Coronary artery (tissue), 2 donors: ENCODE measurements at regions not wholly inside any gene's neighbourhood (a gene's known extent, or its start where the extent isn't known, plus 50 kb on each side); places are given as distances from the start of the nearest gene placed in this dataset.
"Not testable (repeated sequence)": the region's sequence is repeated elsewhere in the genome, so short reads cannot be mapped to it uniquely, and the experiment has no call there.

ENCODE experiments used
- DNase-seq: peaks from one replicate; pipeline ENCODE4 v3.0.0-alpha.2; 2017; ENCODE audit warnings: low spot score
- H3K27ac ChIP-seq, 2 donors: fragments of 200-600 bp; sonication (generic); one replicate each; pipeline ENCODE4 v1.5.1; 2016 to 2019
- H3K4me3 ChIP-seq: fragments of 200-600 bp; sonication (generic); 2 replicates; pipeline ENCODE4 v1.5.1; 2016; ENCODE audit warnings: mild to moderate bottlenecking, moderate library complexity
- TF ChIP-seq, protein P1 (sequence below): fragments of 200-600 bp; sonication (generic); IDR thresholded peaks from one replicate; pipeline ENCODE4 v1.5.1; 2019; ENCODE audit warnings: antibody characterized with exemption

GRCh38 chr9:86624630-86625029, 270.4 kb upstream of the TUT7 start:
- no peak for DNase-seq
- Histone ChIP-seq H3K4me3 (no peak overlapping the region), H3K27ac (no peak overlapping the region)
- TF ChIP-seq, protein P1, sequence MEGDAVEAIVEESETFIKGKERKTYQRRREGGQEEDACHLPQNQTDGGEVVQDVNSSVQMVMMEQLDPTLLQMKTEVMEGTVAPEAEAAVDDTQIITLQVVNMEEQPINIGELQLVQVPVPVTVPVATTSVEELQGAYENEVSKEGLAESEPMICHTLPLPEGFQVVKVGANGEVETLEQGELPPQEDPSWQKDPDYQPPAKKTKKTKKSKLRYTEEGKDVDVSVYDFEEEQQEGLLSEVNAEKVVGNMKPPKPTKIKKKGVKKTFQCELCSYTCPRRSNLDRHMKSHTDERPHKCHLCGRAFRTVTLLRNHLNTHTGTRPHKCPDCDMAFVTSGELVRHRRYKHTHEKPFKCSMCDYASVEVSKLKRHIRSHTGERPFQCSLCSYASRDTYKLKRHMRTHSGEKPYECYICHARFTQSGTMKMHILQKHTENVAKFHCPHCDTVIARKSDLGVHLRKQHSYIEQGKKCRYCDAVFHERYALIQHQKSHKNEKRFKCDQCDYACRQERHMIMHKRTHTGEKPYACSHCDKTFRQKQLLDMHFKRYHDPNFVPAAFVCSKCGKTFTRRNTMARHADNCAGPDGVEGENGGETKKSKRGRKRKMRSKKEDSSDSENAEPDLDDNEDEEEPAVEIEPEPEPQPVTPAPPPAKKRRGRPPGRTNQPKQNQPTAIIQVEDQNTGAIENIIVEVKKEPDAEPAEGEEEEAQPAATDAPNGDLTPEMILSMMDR = no peak

DNA sequence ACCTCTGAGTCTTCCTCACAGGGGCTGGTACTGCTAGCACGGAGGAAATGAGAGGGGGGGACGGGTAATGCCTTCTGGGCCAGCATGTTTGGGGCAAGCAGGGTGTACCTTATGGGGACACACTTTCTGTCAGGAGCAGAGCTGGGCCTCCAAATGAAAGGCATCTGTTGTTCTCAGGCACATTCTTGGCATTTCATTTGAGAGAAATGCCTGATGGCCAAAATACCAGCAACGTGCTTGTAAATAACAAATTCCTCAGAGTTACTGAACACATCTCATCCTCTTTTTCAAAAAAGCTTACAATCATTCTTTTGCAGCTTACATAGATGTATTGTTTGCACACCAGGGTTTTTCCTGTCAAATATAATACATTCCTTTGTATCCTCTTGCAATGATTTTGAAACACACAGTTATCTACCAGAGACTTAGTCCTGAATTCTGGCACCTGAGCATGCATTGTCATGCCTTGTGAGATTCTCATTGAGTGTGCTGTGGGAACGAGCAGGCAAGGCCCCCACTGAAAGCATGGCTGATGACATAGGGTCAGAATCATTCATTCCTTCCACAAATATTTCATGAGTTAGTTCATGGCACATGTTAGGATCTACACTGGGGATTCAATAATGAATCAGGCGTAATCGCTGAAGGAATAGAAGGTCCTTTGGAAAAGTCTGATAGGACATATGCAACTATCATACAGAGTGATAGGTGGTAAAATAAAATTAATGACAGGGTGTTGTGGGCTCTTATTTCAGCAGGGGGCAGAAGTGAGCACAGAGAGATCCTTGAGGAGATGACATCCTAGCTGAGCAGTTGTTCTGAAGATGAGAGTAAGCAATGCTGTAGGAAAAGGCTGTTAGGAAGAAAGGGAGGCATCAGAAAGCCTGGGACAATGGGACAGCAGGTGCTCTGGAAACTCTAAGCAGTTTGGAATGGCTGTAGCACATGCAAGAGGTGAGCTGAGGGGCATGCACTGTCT, 260.9 kb upstream of the TUT7 start:
- TF ChIP-seq, protein P1 = peak; percentile 24
- no peak overlapping the region for H3K4me3 ChIP-seq
- DNase-seq = no peak
- H3K27ac ChIP-seq = no peak overlapping the region

- DNase-seq = no peak
- Histone ChIP-seq H3K4me3 (no peak overlapping the region), H3K27ac (no peak overlapping the region)
- TF ChIP-seq, protein P1 = no peak
Observed at GRCh38 chr9:86613943-86614342, 259.7 kb upstream of the TUT7 start.

- DNase-seq, H3K27ac ChIP-seq, H3K4me3 ChIP-seq: not testable (repeated sequence)
Observed at GRCh38 chr9:86611534-86611933, 257.3 kb upstream of the TUT7 start.

GRCh38 chr9:86605303-86605702, 251.1 kb upstream of the TUT7 start:
- TF ChIP-seq, protein P1 = no peak
- no peak overlapping the region for H3K4me3 ChIP-seq
- H3K27ac ChIP-seq = no peak overlapping the region
- DNase-seq = no peak

DNA sequence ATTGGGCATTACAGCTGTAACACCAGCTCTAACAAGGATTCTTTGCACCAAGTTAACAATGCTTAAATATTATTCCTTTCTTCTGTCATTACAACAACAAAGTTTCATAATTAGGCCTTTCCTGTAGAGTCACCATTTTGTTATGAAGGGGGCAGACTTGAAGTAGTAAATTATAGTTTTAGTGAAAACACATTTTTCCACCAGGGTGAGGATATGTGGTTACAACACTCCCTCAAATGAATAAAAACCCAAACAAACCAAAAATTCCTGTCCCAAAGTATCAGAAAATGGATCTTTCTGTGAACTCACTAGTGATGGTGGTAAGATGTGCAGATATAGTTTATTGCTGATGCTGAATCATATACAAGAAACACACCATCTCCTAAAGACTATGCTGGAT, 250.5 kb upstream of the TUT7 start:
- no peak overlapping the region for H3K27ac ChIP-seq
- no peak overlapping the region for H3K4me3 ChIP-seq
- no peak for DNase-seq
- TF ChIP-seq, protein P1 = no peak

- Histone ChIP-seq H3K27ac (no peak overlapping the region), H3K4me3 (no peak overlapping the region)
- TF ChIP-seq, protein P1 = no peak
- no peak for DNase-seq
Observed at GRCh38 chr9:86602715-86603114, 248.5 kb upstream of the TUT7 start.
